ENCODE measurements at regions not wholly inside any gene's neighbourhood (a gene's known extent, or its start where the extent isn't known, plus 50 kb on each side); places are given as distances from the start of the nearest gene placed in this dataset.

- no peaks in the 10 kb centered on the region for H3K9me2 ChIP-seq (ENCODE audit: insufficient read depth, low read length)
- CTCF ChIA-PET (ENCODE audit: unreplicated experiment) = no interaction called here
- H3K36me3 ChIP-seq (ENCODE audit: insufficient read depth, low read length) = no peaks in the 10 kb centered on the region
- no TSS peak for BruUV-seq (replicated peaks)
- TF ChIP-seq EZH2phosphoT487 (IDR thresholded peaks at IDR 0.05; ENCODE audit: borderline replicate concordance, low read depth, low read length) (no peak), CTCF (conservative IDR thresholded peaks at IDR 0.05; ENCODE audit: low read length) (no peak)
- no peaks in the 10 kb centered on the region for H3K9me3 ChIP-seq (ENCODE audit: low read length)
- H2AFZ ChIP-seq (ENCODE audit: low read length) = no peak overlapping the region
- no peak for DNase-seq (ENCODE audit: low spot score)
- intact Hi-C loops (cut with micrococcal nuclease; ENCODE audit: unreplicated experiment) = no loop called here
- no peak overlapping the region for H3K27ac ChIP-seq (ENCODE audit: low read depth, low read length, poor library complexity, severe bottlenecking)
- H3K79me2 ChIP-seq (ENCODE audit: insufficient read depth, low read depth, low read length) = no peaks in the 10 kb centered on the region
- no peaks in the 10 kb centered on the region for H4K20me1 ChIP-seq (ENCODE audit: insufficient read depth, low read length)
- H3K4me3 ChIP-seq (ENCODE audit: low read depth, low read length, poor library complexity, severe bottlenecking) = no peak overlapping the region
- H3K4me1 ChIP-seq (ENCODE audit: insufficient read depth, low read length, poor library complexity, severe bottlenecking) = no peaks in the 10 kb centered on the region
- POLR2A ChIA-PET = no interaction called here
- no peak overlapping the region for H3K4me2 ChIP-seq (ENCODE audit: low read length)
Measured at GRCh38 chr20:10762216-10762615, 88.4 kb upstream of the JAG1 start.

GRCh38 chr20:10763112-10763511, 89.3 kb upstream of the JAG1 start:
- Histone ChIP-seq H3K4me2 (ENCODE audit: low read length) (no peak overlapping the region), H3K4me3 (ENCODE audit: low read depth, low read length, poor library complexity, severe bottlenecking) (no peak overlapping the region), H3K27ac (ENCODE audit: low read depth, low read length, poor library complexity, severe bottlenecking) (no peak overlapping the region), H3K36me3 (ENCODE audit: insufficient read depth, low read length) (no peaks in the 10 kb centered on the region), H4K20me1 (ENCODE audit: insufficient read depth, low read length) (no peaks in the 10 kb centered on the region), H3K9me2 (ENCODE audit: insufficient read depth, low read length) (no peaks in the 10 kb centered on the region), H2AFZ (ENCODE audit: low read length) (no peak overlapping the region), H3K4me1 (ENCODE audit: insufficient read depth, low read length, poor library complexity, severe bottlenecking) (no peaks in the 10 kb centered on the region), H3K79me2 (ENCODE audit: insufficient read depth, low read depth, low read length) (no peaks in the 10 kb centered on the region), H3K9me3 (ENCODE audit: low read length) (no peaks in the 10 kb centered on the region)
- no peak for TF ChIP-seq EZH2phosphoT487 (IDR thresholded peaks at IDR 0.05; ENCODE audit: borderline replicate concordance, low read depth, low read length)
- no peak for TF ChIP-seq CTCF (conservative IDR thresholded peaks at IDR 0.05; ENCODE audit: low read length)
- CTCF ChIA-PET (ENCODE audit: unreplicated experiment) = no interaction called here
- BruUV-seq (replicated peaks) = no TSS peak
- intact Hi-C loops (cut with micrococcal nuclease; ENCODE audit: unreplicated experiment) = no loop called here
- POLR2A ChIA-PET = interaction anchor here (0.9 kb wide), 1 partner anchor 11 kb away, joined by 3 read pairs; no protein-coding TSS in a partner anchor
- DNase-seq (ENCODE audit: low spot score) = no peak

DNA sequence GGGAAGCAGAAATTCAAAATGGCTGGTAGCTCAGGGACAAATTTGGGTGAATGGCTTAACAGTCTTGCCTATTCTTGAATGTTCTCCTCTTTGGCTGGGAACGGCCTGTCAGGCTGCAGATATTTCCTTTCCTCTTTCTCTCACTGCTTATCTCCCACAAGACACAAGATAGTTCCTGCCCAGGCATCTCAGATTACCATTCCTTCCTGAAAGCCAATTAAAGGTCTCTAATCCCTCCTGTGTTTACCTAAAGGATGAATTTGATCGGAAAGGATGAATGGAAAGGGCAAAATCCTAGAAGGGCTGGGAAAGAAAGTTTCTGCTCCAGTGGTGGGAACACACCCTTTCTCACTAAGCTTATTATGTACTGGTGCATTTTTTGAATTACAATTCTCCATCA, 95.9 kb upstream of the JAG1 start:
- POLR2A ChIA-PET = no interaction called here
- TF ChIP-seq EZH2phosphoT487 (IDR thresholded peaks at IDR 0.05; ENCODE audit: borderline replicate concordance, low read depth, low read length) = no peak
- no peak for TF ChIP-seq CTCF (conservative IDR thresholded peaks at IDR 0.05; ENCODE audit: low read length)

More for the DNA sequence above, 95.9 kb upstream of the JAG1 start:
- intact Hi-C loops (cut with micrococcal nuclease; ENCODE audit: unreplicated experiment) = no loop called here
- H3K9me3 ChIP-seq (ENCODE audit: low read length) = no peaks in the 10 kb centered on the region
- H3K27ac ChIP-seq (ENCODE audit: low read depth, low read length, poor library complexity, severe bottlenecking) = no peak overlapping the region
- no peak overlapping the region for H3K4me2 ChIP-seq (ENCODE audit: low read length)
- H3K4me1 ChIP-seq (ENCODE audit: insufficient read depth, low read length, poor library complexity, severe bottlenecking) = no peaks in the 10 kb centered on the region
- H3K4me3 ChIP-seq (ENCODE audit: low read depth, low read length, poor library complexity, severe bottlenecking) = no peak overlapping the region
- CTCF ChIA-PET (ENCODE audit: unreplicated experiment) = no interaction called here
- no peak for DNase-seq (ENCODE audit: low spot score)
- no peaks in the 10 kb centered on the region for H4K20me1 ChIP-seq (ENCODE audit: insufficient read depth, low read length)
- no peaks in the 10 kb centered on the region for H3K79me2 ChIP-seq (ENCODE audit: insufficient read depth, low read depth, low read length)
- BruUV-seq (replicated peaks) = no TSS peak
- H2AFZ ChIP-seq (ENCODE audit: low read length) = no peak overlapping the region
- no peaks in the 10 kb centered on the region for H3K36me3 ChIP-seq (ENCODE audit: insufficient read depth, low read length)
- no peaks in the 10 kb centered on the region for H3K9me2 ChIP-seq (ENCODE audit: insufficient read depth, low read length)
